ENCODE measurements at regions not wholly inside any gene's neighbourhood (a gene's known extent, or its start where the extent isn't known, plus 50 kb on each side); places are given as distances from the start of the nearest gene placed in this dataset.

DNA sequence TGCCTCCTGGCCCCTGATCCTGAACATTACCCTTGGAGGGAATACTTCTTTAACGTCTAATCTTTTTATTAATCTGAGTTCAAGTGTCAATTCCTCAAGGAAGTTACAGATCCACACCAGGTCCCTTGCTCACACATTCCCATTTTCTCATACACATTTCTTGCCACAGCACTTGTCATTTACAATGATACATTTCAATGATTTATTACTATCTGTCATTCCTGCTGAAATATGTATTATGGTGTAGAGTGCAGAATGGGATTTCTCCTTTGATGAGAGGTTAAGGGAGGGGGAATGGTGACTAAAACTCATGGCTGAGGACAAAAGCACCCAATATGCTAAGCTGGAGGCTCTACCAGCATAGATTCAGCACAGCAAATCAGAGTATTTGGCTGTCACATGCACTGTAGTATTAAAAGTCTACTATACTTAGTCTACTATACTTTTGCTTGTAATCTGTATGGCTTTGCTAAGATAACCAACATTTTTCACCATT, 982.5 kb downstream of the TTLL7 start:
- DNase-seq = no peak

DNA sequence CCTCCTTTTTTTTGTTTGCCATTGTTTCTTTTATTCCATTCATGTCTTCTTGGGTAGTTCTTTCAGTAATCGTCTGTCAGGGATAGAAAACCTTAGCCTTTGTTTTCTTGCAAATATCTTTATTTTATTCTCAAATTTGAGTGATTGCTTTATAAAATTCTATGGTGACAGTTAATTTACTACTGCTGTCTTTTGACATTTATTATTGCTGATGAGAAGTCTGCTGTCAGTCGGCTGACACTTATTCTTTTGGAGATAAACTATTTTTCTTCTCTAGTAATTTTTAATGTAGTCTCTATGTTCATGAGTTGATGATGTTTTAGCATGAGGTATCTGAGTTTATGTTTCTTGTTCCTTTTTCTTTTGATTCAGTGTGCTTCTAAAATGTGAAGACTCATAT, 983.8 kb downstream of the TTLL7 start:
- DNase-seq = no peak

DNA sequence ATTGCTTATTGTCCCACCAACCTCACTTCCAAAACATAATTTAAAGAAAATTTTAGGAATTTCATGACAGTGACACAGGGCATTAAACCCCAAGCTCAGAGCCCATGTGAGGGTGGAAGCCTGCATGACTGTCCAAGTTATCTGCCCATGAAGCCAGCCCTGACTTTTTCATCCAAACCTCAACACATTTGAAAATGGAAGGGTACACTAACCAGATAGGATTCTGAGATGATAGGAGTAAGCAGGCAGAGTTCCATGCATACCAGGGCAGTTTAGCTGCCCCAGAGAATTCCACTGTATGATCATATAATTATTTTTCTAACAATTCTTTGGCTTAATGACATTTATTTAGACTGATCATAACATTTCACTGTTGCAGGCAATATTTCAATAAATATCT, 986.0 kb downstream of the TTLL7 start:
- no peak for DNase-seq

DNA sequence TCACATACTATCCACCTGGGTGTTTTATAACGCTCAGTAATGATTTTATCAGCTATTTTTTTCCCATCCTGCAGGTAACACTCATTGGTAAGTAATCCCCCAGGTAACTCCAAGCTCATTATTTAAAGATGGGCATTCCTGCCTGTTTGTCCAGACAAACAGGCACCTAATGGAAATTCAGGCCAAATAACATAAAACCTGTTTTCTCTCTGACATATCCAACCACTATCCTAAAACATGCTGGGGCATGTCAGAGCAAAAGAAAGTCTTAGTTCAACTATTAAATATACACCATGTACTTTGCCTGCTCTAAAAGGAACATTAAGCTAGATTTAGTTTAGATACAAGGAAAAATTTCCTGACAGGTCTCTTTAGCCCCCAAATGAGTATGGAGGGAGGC, 987.7 kb downstream of the TTLL7 start:
- DNase-seq = no peak

DNA sequence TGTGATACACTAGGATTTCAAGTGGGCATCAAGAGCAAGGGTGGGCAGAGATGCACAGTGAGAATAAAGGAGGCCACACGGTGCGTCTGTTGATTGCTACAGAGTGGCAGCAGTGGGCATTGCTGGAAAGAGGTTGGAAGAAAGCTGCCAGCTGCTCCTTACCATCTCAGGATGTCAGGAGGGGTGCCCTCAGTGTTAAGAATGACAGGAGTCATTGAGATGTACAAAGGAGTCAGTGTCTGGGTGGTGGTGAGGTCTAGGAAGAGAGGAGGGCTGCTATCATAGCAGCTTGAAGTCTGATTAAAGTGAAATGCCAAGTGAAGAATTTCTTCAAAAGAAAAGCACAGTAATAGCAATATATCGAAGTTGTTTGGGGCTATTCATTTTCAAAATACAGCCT, 992.7 kb downstream of the TTLL7 start:
- DNase-seq = no peak

DNA sequence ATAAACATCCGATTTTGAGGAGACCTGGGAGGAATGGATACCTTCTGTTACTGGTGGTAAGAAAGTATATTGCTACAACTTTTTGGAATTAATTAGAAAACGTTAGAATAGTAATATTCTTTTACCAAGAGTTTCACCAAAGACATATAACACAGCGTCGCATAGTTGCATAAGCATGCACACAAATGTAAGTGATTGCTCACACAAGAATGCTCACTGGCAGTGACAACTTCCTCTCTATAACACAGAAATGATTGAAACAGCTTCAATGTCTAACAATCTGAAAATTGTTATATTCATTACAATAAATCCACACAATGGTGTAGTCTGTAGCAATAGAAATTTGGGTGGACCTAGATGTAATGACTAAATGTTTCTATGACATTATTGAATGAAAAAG, 998.6 kb downstream of the TTLL7 start:
- no peak for DNase-seq

DNA sequence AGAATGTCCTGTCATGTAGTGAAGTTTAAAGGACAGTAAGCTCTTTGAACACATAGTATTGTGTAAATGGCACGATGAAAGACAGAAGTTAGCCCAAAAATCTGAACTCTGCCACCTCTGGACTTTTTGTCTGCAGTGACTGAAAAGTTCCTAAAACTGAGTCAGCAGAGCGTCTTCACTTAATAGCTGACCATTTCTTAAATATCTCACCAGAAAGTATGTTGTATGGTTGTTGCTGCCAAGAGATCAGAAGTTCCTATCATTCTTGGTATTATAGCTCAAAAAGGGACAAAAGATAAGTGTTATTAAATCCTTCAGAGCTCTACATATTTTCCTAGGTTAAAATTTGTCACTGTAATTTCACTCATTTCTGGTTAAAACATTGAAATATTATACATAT, 1003.0 kb downstream of the TTLL7 start:
- no peak for DNase-seq

DNA sequence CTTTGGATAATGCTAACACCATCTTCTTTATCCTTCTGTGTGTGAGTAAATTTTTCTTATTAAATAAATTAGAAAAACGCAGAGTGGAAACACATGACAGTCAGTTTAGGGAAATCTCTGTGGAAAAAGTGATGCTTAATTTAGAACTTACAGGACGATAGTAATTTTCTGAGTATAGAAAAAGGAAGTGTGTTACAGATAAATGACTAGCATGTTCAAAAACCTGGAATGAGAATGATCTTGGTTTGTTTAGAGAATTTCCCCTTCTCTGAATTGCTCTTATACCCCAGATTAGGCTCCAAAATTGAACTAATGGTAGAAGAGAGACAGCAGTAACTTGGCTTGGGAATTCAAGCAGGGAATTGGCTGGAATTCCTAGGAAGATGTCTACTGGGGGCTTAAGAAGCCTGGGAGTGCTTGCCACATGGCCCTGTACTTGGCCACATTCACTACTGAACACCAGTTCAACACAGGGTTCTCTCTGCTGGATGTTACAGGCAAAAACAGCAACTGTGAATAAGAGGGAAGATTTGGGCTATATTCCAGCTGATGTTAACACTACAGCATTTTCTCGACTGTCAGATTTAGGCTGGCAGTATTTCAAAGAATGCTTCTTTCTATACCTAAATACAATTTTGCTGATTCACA, 1004.2 kb downstream of the TTLL7 start:
- no peak for DNase-seq

DNA sequence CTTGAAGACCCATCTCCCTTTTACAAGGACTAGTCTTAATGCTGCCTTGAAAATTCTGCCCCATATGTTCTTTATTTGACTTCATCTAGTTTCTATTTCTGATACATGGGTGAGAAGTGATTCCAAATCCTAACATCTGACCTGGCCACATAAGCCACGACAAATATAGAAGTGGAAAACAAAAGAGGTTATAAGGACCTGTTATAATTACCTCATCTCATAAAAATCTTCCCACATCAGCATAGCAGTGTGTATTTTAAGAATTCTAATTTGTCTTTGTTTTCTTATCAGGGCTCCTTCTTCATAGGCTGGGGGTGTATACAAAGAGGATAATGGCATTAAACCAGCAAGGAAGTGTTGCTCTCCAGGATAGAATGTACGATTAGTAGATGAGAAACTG, 1007.4 kb downstream of the TTLL7 start:
- no peak for DNase-seq

DNA sequence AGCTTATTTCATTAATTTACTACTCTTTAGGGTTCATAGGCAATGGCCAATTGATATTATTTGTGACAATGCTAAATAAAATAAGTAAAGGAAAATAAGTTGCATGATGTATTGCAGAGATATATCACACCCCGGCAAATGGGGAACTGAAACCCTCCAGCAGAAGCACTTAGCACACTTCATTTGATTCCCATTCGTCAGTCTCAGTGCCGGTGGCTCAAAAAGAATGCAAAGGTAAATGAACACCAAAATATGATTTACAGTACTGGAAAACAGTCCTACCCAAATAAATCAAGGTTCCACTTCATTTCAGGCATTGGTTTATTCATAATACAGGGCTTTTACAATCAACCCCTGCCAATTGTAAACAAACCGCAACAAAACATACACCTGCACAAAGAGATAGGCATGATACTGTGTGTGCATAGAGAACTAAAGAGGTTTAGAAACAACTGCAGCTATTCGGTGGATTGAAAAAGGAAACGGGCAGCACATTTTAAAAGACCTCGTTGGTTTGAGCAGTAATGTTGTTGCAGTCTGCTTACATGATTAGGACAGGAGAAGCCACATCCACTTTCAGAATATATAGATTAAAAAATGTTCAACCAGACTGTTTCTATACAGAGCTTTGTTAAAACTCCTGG, 1019.2 kb downstream of the TTLL7 start:
- DNase-seq = peak; percentile 65

DNA sequence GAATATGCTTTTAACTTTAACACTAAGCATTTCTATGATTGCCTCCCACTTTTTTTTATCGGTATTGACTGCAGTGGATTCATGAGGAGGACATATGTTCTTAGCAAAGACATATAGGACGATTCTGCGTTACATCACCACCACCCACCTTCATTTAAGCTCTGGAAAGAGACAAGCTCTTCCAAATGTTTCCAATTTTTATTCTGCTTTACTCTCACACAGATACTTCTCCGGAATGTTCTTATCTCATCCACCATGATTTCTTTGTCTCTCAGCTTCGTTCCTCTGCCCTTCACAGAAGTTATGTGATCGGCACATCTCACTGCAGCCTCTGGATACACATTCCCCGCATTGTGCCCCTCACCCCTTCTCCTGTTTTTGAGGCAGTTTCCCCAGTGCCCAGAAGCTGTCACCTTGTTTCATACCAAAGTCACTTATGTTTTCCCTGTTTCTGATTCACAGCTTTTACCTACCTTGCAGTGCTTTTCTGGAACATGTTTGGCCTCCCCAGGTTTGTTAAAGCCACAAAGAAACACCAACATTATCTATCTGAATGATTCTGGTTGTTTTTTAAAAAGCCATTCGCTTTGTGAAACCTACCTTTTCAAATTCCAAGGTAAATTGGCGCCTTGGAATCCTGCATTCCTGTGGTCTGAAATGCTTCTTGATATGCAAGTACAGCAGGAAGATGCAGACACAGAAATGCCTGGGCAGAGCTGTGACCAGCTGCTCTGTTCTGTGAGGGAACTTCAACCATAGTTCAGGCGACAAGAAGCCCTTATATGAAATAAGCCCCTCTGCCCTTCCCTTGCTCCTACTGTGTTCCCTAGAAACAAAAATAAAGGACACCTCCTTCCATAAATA, 1020.2 kb downstream of the TTLL7 start:
- no peak for DNase-seq

DNA sequence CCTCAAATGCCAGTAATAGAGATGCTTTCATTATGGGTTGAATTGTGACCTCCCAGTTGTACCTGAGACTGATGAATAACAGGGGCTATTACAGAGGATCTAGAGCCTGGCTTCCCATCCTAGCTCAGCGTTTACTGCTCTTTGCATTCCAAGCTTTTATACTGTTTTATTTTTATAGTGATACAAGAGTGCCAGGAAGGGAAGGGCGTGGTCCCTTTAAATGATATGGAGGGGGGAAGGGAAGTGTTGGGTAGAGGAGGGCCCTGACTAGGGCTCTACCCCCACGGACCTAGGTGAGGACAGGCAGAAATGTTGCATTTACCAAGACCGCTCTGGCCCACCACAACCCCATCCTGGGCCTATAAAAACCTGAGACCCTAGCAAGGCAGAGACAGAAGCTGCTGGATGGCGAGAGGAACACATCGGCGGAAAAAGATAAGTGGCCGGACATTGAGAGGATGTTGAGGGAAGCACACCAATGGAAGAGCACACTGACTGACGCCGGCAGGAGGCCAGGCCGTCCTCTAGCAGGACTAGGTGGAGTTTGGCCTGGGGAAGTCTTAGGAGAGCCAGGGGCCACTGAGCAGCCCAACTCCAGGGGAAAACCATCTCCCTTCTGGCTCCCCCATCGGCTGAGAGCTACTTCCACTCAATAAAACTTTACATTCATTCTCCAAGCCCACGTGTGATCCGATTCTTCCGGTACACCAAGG, 1025.9 kb downstream of the TTLL7 start:
- DNase-seq = no peak

DNA sequence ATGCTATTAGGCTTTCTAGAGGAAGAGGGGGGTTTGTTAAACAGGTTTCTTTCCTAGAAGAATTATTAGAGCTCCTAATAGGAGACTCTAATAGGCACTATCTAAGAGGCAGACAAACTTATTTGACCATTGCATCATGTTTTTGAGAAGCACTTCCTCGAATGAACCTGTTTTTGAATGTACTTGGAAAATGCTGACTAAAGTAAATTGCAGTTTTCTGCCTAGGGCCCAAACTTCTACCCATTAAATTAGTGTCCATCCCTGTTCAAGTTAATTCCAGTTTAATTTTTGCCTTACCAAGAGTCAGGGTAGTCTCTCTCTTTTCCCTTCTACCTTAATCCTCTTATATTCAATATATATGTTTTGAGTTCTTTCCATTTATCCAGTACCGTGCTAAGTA, 1029.6 kb downstream of the TTLL7 start:
- DNase-seq = no peak

DNA sequence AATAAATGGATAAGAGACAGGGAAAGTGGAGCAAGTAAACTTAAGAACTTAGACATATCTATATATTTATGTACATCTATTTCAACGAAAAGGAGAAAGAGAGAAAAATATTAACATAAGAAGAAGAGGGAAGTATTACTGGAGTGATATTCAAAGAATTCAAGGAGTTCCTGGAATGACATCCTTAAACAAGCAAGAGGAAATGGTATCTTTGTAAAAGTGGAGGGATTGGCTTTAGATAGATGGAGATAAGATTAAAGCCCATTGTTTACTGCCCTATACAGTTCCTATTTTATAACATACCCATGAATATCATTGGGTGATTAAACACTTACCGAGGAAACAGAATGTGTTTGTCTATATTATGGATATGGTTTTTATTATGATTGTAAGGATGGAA, 1036.3 kb downstream of the TTLL7 start:
- DNase-seq = no peak

DNA sequence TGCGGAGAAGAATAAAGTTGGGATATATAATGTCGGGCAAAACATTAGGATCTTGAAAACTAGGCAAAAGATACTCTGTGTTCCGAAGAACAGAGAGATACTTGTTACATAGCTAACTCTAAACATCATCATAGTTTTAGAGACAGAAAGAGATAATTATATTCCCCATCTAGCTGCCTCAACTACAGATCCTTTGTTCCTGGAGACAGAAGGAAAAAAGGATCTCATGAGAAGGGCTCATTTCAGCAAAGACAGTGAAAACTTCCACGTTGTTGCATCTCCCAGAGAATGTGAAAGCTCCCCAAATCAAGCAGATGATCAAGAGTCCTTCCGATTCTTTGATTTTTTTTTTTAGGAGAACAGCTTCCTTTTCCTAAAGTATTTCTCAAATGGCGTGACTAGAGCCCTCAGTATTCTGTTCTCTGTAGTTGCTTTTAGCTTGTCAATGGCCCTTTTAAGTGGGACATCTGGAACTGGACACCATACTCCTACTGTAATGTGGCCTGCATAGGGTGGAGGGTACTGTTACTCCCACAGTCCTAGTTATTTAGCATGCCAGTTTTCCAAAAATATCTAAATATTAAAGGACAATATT, 1048.2 kb downstream of the TTLL7 start:
- no peak for DNase-seq

DNA sequence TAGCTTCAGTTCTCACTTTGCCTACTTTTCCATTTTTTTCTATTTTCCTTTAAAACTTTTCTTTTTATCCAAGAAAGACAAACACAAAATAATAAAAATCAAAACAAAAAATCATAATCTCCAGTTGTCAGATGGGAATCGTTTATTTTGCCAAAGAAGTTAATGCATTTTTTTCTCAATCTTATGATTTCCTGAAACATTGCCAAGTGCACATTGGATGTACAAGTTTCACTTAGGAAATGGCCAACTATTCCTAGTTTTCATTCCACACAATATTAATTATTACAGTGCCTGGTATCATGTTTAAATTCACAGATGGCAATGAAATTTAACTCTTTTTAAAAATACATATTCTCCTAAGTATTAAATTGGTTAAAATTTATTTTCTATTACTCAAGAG, 1050.5 kb downstream of the TTLL7 start:
- DNase-seq = no peak

DNA sequence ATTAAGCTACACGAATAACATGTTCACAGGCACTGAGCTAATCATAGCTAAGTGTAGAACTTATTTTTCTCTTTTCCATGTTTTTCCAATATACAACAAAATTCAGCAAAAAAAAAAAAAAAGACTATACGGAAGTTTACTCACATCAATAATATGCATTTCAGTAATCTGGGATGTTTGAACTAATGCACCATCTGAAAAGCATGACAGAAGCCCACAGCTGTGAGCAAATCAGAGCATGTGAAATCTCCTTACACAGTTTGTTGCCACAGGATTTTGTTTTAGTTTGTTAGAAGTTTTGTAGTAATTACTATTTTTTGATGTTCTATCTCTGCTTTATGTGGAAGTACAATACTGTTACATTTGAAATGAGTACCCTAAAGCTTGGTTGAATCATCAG, 1051.7 kb downstream of the TTLL7 start:
- no peak for DNase-seq

DNA sequence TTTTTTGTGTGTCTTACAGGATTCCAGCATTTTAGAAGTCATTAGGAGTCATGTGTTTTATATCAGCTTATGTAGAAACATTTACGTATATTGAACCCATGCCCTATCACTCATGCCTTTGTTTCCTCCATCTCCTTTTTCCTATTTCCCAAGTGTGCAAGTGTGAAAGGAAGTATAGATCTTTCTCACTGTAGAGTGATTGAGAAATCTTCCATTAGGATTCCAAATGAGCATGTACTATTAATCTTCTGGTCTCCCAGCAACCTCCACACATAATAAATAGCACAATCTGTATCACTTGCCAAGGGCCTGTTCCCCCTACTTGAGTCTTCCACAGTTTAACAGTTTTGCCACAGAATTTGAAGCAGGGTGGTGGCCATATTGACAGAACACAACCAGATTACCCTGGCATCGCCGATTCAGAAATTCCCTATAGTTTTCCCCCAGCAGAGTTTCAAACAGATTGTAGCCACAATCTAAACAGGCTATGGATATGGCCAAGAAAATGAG, 1052.8 kb downstream of the TTLL7 start:
- no peak for DNase-seq

DNA sequence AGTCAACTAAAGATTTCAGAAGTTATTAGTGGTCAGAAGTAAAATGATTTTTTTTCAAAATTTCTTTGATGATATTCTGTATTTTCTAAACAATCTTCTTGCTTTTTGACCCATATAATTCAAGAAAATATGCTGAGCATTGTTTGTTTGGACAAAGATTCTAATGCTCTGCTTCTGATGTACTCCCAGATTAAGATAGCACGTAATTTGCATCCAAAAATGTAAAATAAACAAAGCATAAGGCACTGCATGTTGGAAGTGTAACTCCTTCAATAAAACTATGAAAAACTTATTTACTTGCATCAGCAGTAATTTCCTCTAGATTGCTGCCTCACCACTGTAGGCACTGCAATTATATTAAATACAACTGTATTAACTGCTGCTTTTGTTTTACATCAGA, 1054.1 kb downstream of the TTLL7 start:
- DNase-seq = no peak

DNA sequence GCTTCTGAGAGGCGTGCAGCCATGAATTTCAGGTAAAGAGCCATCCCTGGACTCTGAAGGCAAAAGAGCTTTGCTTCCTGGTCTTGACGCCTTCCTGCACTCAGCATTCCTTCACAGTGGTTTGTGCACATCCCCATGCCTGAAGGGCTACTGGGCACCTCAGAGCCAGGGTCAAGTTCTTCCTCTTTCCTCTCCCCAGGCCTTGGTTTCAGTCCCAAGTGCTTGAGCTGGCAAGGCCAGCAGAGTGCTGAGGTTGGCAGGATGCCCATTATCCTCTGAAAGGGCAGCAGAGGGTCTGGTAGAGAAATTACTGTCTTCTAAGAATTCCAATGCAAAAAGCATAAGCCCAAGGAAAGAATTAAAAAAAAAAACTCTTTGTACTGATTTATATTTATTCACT, 1064.9 kb downstream of the TTLL7 start:
- no peak for DNase-seq

DNA sequence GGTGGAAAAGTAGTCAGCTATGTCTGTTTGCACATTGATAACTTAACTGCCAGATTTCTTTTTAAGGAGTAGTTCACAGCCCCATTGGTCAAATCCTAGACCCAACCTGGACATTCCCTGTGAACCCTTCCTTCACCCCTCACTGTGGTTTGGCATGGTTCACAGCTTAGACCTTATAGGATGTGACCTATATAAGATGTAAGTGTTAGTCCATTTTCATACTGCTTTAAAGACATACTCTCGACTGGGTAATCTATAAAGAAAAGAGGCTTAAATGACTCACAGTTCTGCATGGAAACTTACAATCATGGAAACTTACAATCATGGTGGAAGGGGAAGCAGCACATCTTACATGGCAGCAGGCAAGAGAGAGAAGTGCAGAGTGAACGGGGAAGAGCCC, 1066.2 kb downstream of the TTLL7 start:
- DNase-seq = no peak

DNA sequence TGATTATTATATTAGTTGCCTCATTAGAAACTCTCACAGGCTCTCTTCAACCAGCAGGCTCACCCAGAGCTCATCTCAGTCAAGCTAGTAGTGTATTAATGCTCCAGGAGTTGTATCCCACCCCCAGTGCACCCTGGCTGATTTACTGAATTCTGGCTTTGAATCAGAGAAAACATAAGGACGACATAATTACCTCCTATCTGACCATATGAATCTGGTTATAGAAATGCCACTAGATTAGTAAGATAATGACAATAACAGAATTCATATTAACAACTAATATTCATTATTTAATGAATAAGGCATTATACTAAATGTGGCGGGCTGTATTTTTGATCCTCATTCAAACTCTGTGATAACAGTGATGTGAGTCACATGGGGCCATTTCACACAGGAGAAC, 1066.7 kb downstream of the TTLL7 start:
- no peak for DNase-seq

DNA sequence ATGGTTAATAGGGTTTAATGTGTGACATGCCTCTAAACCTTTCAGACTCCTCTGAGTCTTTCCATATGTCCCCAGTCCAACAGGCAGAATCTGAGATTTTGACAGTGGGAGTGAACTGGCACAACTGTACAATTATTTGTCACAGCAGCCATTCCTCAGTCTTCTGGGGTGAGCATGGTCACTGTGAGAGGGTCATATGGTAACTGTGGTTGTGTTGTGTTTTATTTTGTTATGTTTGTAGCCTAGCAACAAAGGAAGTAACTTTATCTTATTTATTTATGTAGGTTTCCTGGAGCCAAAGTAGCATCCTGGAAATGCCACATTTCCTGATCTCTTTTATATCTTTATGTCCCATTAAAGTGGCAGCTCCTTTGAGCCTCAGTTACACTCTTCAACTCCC, 1067.9 kb downstream of the TTLL7 start:
- DNase-seq = no peak

Data from NCI-H2107 (cell line).